Esophagus muscularis mucosa (tissue), 4 donors: ENCODE measurements at regions not wholly inside any gene's neighbourhood (a gene's known extent, or its start where the extent isn't known, plus 50 kb on each side); places are given as distances from the start of the nearest gene placed in this dataset.

Source experiments
- EP300 ChIP-seq: sonication (generic); formaldehyde crosslinking; IDR thresholded peaks from one replicate; pipeline ENCODE4 v1.6.1; 2017; ENCODE audit warnings: antibody characterized with exemption
- POLR2A ChIP-seq: fragments of 450-650 bp; IDR thresholded peaks from one replicate; pipeline ENCODE4 v1.6.1; 2017; ENCODE audit warnings: antibody characterized with exemption, moderate library complexity, mild to moderate bottlenecking, low read depth
- POLR2AphosphoS5 ChIP-seq, 2 donors: sonication (generic); formaldehyde crosslinking; IDR thresholded peaks; one replicate each; pipeline ENCODE4 v1.6.1; 2017; ENCODE audit warnings: antibody characterized with exemption in 2 of 2
- TF ChIP-seq, protein P1 (sequence below), 3 experiments: fragments of 200-600 bp in 2 of 3; fragments of 450-650 bp in 1 of 3; sonication (generic) in 2 of 3; IDR thresholded peaks; one replicate each; pipeline ENCODE4 v1.5.1; 2017 to 2019; ENCODE audit warnings: antibody characterized with exemption in 3 of 3, mild to moderate bottlenecking in 2 of 3, moderate library complexity in 1 of 3

DNA sequence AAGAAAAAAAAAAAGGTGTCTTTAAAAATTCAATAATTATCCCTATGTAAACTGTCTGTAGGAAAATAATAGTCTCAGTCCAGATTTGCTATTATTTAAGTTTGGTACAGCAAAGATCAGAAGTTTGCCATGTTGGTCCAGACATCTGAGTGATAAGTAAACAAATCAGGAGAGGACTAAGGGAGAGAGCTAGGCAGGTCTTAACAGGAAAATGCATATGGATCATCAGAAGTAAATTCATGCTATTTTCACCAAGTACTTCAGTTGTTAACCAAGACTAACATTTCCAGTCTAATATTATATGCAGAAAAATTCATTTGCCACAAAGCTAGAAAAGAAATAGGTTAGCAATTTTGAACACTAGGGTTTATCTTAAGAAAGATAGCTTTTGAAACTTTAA is 95.0 kb upstream of the STK17B start:
- TF ChIP-seq POLR2A (no peak), POLR2AphosphoS5 (IDR thresholded peaks at IDR 0.05) (no peak), EP300 (no peak)
- TF ChIP-seq, protein P1, sequence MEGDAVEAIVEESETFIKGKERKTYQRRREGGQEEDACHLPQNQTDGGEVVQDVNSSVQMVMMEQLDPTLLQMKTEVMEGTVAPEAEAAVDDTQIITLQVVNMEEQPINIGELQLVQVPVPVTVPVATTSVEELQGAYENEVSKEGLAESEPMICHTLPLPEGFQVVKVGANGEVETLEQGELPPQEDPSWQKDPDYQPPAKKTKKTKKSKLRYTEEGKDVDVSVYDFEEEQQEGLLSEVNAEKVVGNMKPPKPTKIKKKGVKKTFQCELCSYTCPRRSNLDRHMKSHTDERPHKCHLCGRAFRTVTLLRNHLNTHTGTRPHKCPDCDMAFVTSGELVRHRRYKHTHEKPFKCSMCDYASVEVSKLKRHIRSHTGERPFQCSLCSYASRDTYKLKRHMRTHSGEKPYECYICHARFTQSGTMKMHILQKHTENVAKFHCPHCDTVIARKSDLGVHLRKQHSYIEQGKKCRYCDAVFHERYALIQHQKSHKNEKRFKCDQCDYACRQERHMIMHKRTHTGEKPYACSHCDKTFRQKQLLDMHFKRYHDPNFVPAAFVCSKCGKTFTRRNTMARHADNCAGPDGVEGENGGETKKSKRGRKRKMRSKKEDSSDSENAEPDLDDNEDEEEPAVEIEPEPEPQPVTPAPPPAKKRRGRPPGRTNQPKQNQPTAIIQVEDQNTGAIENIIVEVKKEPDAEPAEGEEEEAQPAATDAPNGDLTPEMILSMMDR (IDR thresholded peaks at IDR 0.05): no peak
